WTC11 (cell line): ENCODE measurements at regions not wholly inside any gene's neighbourhood (a gene's known extent, or its start where the extent isn't known, plus 50 kb on each side); places are given as distances from the start of the nearest gene placed in this dataset.

Experiments used
- ATAC-seq: fragments of 200-7000 bp; cut with Tn5 transposase; 2 replicates; pipeline ENCODE4 v1.10.0; 2021; ENCODE audit warnings: mild to moderate bottlenecking, moderate library complexity
- CTCF ChIA-PET: fragments of 300-600 bp; sonication (Branson Sonifier 250); formaldehyde crosslinking; loops from one replicate; lab custom pipeline; 2021; ENCODE audit warnings: antibody characterized with exemption; lab: Charles Lee
- POLR2A ChIA-PET: fragments of 350-600 bp; sonication (Branson Sonifier 250); formaldehyde crosslinking; loops from one replicate; lab custom pipeline; 2021; ENCODE audit warnings: antibody characterized with exemption; lab: Charles Lee
- DNase-seq: peaks from one replicate; pipeline ENCODE4 v3.0.0; 2021; ENCODE audit warnings: low spot score
- H3K27ac Mint-ChIP-seq: 2 replicates; pipeline ENCODE4 v1.8.0; 2021; ENCODE audit warnings: mixed read lengths
- H3K27me3 Mint-ChIP-seq: 2 replicates; pipeline ENCODE4 v1.8.0; 2021; ENCODE audit warnings: low read depth, mild to moderate bottlenecking, moderate library complexity, mixed read lengths
- H3K36me3 Mint-ChIP-seq: 2 replicates; pipeline ENCODE4 v1.8.0; 2021; ENCODE audit warnings: mixed read lengths
- H3K4me1 Mint-ChIP-seq: 2 replicates; pipeline ENCODE4 v1.8.0; 2022; ENCODE audit warnings: mixed read lengths
- H3K4me3 Mint-ChIP-seq: 2 replicates; pipeline ENCODE4 v1.8.0; 2021; ENCODE audit warnings: mild to moderate bottlenecking, moderate library complexity, mixed read lengths
- H3K9me3 Mint-ChIP-seq: 2 replicates; pipeline ENCODE4 v1.8.0; 2021; ENCODE audit warnings: mixed read lengths
- E2F4 ChIP-seq: sonication (generic); formaldehyde crosslinking; IDR thresholded peaks from 2 replicates; pipeline ENCODE4 v1.8.1; 2022; ENCODE audit warnings: low read depth, mild to moderate bottlenecking, moderate library complexity, missing genetic modification reagents, borderline replicate concordance
- E2F5 ChIP-seq: sonication (generic); formaldehyde crosslinking; IDR thresholded peaks from 2 replicates; pipeline ENCODE4 v1.8.1; 2022; ENCODE audit warnings: mild to moderate bottlenecking, moderate library complexity, missing genetic modification reagents
- EMX1 ChIP-seq: fragments of 250-450 bp; sonication (Bioruptor Pico); IDR thresholded peaks from 2 replicates; pipeline ENCODE4 v1.8.0; 2021; ENCODE audit warnings: mild to moderate bottlenecking
- GTF2I ChIP-seq: fragments of 250-450 bp; sonication (Bioruptor Pico); conservative IDR thresholded peaks from 2 replicates; pipeline ENCODE4 v1.4.0; 2021; ENCODE audit warnings: mild to moderate bottlenecking
- HMGA2 ChIP-seq: fragments of 250-450 bp; sonication (Bioruptor Pico); IDR thresholded peaks from 2 replicates; pipeline ENCODE4 v1.4.0; 2021; ENCODE audit warnings: mild to moderate bottlenecking, moderate library complexity
- HMGXB4 ChIP-seq: sonication (generic); formaldehyde crosslinking; IDR thresholded peaks from 2 replicates; pipeline ENCODE4 v1.8.1; 2023; ENCODE audit warnings: mild to moderate bottlenecking, moderate library complexity, missing genetic modification reagents
- IRF1 ChIP-seq: sonication (generic); formaldehyde crosslinking; IDR thresholded peaks from 2 replicates; pipeline ENCODE4 v1.8.0; 2023; ENCODE audit warnings: missing genetic modification reagents
- KAT7 ChIP-seq: sonication (generic); formaldehyde crosslinking; IDR thresholded peaks from 2 replicates; pipeline ENCODE4 v1.8.1; 2023; ENCODE audit warnings: missing genetic modification reagents, mild to moderate bottlenecking, borderline replicate concordance
- MLX ChIP-seq: sonication (generic); formaldehyde crosslinking; IDR thresholded peaks from 2 replicates; pipeline ENCODE4 v1.8.1; 2023; ENCODE audit warnings: mild to moderate bottlenecking, missing genetic modification reagents, moderate library complexity
- MYBL2 ChIP-seq: sonication (generic); formaldehyde crosslinking; IDR thresholded peaks from 2 replicates; pipeline ENCODE4 v1.8.1; 2023; ENCODE audit warnings: mild to moderate bottlenecking, moderate library complexity, missing genetic modification reagents
- OVOL2 ChIP-seq: fragments of 250-450 bp; sonication (Bioruptor Pico); IDR thresholded peaks from 2 replicates; pipeline ENCODE4 v1.9.0; 2021; ENCODE audit warnings: mild to moderate bottlenecking, borderline replicate concordance
- PRRX2 ChIP-seq: fragments of 250-450 bp; sonication (Bioruptor Pico); IDR thresholded peaks from 2 replicates; pipeline ENCODE4 v1.8.0; 2021; ENCODE audit warnings: mild to moderate bottlenecking
- SOX15 ChIP-seq: fragments of 250-450 bp; sonication (Bioruptor Pico); IDR thresholded peaks from 2 replicates; pipeline ENCODE4 v1.9.0; 2021; ENCODE audit warnings: mild to moderate bottlenecking
- STAT6 ChIP-seq: sonication (generic); formaldehyde crosslinking; conservative IDR thresholded peaks from 2 replicates; pipeline ENCODE4 v1.8.1; 2023; ENCODE audit warnings: mild to moderate bottlenecking, low read depth, missing genetic modification reagents, moderate library complexity
- TEAD1 ChIP-seq: sonication (generic); formaldehyde crosslinking; IDR thresholded peaks from 2 replicates; pipeline ENCODE4 v1.8.0; 2022; ENCODE audit warnings: mild to moderate bottlenecking, missing genetic modification reagents
- ZNF121 ChIP-seq: sonication (generic); formaldehyde crosslinking; IDR thresholded peaks from 2 replicates; pipeline ENCODE4 v1.8.0; 2023; ENCODE audit warnings: missing genetic modification reagents
- ZNF138 ChIP-seq: sonication (generic); formaldehyde crosslinking; conservative IDR thresholded peaks from 2 replicates; pipeline ENCODE4 v1.8.1; 2022; ENCODE audit warnings: mild to moderate bottlenecking, moderate library complexity, missing genetic modification reagents
- ZNF317 ChIP-seq: sonication (generic); formaldehyde crosslinking; IDR thresholded peaks from 2 replicates; pipeline ENCODE4 v1.8.1; 2023; ENCODE audit warnings: low read depth, mild to moderate bottlenecking, moderate library complexity, missing genetic modification reagents, borderline replicate concordance
- ZNF425 ChIP-seq: fragments of 250-450 bp; sonication (Bioruptor Pico); conservative IDR thresholded peaks from 2 replicates; pipeline ENCODE4 v1.9.0; 2021; ENCODE audit warnings: mild to moderate bottlenecking
- ZSCAN18 ChIP-seq: fragments of 250-450 bp; sonication (Bioruptor Pico); IDR thresholded peaks from 2 replicates; pipeline ENCODE4 v2.1.2; 2022; ENCODE audit warnings: mild to moderate bottlenecking, moderate library complexity

GRCh38 chr12:91914701-91915100 lies 230.9 kb downstream of the BTG1 start (continued):
- TF ChIP-seq E2F5 (CRISPR knock-in tag) (no peak), MYBL2 (CRISPR knock-in tag) (no peak), GTF2I (no peak)

GRCh38 chr12:91913651-91914050 lies 232.0 kb downstream of the BTG1 start:
- POLR2A ChIA-PET, result no interaction called here
- peaks cover 18% of the 10 kb centered on the region for H3K4me1 Mint-ChIP-seq
- no peak overlapping the region for H3K4me3 Mint-ChIP-seq
- H3K27ac Mint-ChIP-seq, result no peak overlapping the region
- CTCF ChIA-PET, result no interaction called here
- no peak for TF ChIP-seq ZNF121 (CRISPR knock-in tag)
- no peak for TF ChIP-seq ZNF317 (CRISPR knock-in tag)
- TF ChIP-seq HMGXB4 (CRISPR knock-in tag), result no peak
- TF ChIP-seq MLX (CRISPR knock-in tag), result no peak
- no peak for TF ChIP-seq HMGA2 (CRISPR knock-in tag)
- no peak for TF ChIP-seq E2F4 (CRISPR knock-in tag)
- no peak for TF ChIP-seq GTF2I
- TF ChIP-seq PRRX2 (CRISPR knock-in tag), result no peak
- TF ChIP-seq STAT6 (CRISPR knock-in tag), result no peak
- TF ChIP-seq EMX1, result no peak
- TF ChIP-seq ZNF425 (CRISPR knock-in tag), result no peak
- TF ChIP-seq ZNF138 (CRISPR knock-in tag), result no peak
- TF ChIP-seq KAT7, result no peak
- H3K9me3 Mint-ChIP-seq, result peaks cover 8% of the 10 kb centered on the region
- ATAC-seq, result no peak
- H3K27me3 Mint-ChIP-seq, result no peaks in the 10 kb centered on the region
- no peaks in the 10 kb centered on the region for H3K36me3 Mint-ChIP-seq
- DNase-seq, result no peak

- ChIA-PET CTCF (no interaction called here), POLR2A (no interaction called here)
- no peaks in the 10 kb centered on the region for H3K36me3 Mint-ChIP-seq
- peaks cover 18% of the 10 kb centered on the region for H3K4me1 Mint-ChIP-seq
- H3K4me3 Mint-ChIP-seq, result no peak overlapping the region
- peaks cover 10% of the 10 kb centered on the region for H3K9me3 Mint-ChIP-seq
- DNase-seq (no peak), ATAC-seq (no peak)
- H3K27me3 Mint-ChIP-seq, result no peaks in the 10 kb centered on the region
- no peak overlapping the region for H3K27ac Mint-ChIP-seq
- TF ChIP-seq ZSCAN18 (CRISPR knock-in tag), result no peak
- no peak for TF ChIP-seq TEAD1
- no peak for TF ChIP-seq IRF1
- TF ChIP-seq OVOL2 (CRISPR knock-in tag), result no peak
- TF ChIP-seq SOX15 (CRISPR knock-in tag), result no peak
- no peak for TF ChIP-seq ZNF317 (CRISPR knock-in tag)
These were observed 232.5 kb downstream of the BTG1 start for GRCh38 chr12:91913124-91913523.
